ENCODE measurements at regions not wholly inside any gene's neighbourhood (a gene's known extent, or its start where the extent isn't known, plus 50 kb on each side); places are given as distances from the start of the nearest gene placed in this dataset.

DNA sequence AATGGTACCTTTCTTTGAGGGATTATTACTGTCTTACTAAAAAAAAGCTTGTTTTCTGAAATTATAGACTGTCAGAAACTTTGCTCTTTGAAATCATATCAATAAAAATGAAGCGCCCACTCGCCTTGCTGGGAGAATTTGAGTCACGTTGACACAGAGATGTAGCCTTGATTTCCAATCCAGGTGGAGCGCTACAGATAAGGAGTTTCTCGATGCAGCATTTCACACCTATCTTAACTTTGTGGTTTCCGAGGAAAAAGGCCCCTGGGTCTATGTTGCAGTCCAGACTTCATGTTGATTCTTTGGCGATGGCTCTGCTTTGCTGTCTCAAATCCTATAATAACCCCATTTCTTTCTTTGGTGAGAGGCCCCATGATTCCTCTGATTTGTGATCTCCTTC is 158.1 kb upstream of the ARG1 start:
- TF ChIP-seq, protein P1, sequence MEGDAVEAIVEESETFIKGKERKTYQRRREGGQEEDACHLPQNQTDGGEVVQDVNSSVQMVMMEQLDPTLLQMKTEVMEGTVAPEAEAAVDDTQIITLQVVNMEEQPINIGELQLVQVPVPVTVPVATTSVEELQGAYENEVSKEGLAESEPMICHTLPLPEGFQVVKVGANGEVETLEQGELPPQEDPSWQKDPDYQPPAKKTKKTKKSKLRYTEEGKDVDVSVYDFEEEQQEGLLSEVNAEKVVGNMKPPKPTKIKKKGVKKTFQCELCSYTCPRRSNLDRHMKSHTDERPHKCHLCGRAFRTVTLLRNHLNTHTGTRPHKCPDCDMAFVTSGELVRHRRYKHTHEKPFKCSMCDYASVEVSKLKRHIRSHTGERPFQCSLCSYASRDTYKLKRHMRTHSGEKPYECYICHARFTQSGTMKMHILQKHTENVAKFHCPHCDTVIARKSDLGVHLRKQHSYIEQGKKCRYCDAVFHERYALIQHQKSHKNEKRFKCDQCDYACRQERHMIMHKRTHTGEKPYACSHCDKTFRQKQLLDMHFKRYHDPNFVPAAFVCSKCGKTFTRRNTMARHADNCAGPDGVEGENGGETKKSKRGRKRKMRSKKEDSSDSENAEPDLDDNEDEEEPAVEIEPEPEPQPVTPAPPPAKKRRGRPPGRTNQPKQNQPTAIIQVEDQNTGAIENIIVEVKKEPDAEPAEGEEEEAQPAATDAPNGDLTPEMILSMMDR (IDR thresholded peaks at IDR 0.05), result no peak
- no peak for TF ChIP-seq POLR2A (IDR thresholded peaks at IDR 0.05)
- no peak for DNase-seq
- Histone ChIP-seq H3K9me3 (no peaks in the 10 kb centered on the region), H3K4me3 (no peak overlapping the region), H3K36me3 (no peaks in the 10 kb centered on the region), H3K27ac (no peak overlapping the region), H3K4me1 (peaks cover 0 to 7% (median 0%) of the 10 kb centered on the region in 4 donors), H3K27me3 (no peaks in the 10 kb centered on the region)

DNA sequence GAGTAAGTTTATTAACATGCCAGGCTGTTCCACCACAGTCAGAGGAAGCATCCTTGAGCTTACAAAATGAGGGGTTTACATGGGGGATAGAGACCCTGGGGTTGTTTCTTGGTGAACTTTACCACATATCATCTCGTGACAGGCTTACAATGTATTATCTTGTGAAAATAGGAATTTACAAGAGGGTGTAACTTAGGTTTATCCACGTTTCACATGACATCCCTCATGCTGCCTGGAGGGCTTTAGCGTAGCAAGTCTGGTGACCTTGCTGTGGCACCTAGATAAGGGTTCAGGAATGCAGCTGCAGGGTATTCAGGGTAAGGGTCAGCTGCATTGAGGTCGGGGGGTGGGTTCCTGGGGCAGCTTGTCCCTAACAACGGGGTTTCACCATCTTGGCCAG is 154.6 kb upstream of the ARG1 start:
- no peak for DNase-seq

DNA sequence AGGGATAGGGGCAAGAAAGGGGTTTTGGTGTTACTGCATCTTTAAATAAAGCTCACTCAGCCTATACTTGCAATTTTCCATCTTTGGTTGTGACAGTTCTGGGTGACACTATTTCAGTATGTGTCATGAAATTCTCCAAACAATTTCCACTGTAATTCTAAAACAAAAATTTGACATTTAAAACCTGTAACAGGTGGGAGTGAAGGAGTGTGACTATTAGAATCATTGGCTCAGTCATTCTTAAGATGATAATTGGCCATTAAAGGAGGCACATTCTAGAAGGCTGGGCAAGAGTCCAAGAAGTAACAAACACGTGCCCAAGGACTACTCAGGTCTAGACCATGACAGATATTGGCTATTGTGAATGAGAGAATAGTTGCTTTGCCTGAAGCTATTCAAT is 153.3 kb upstream of the ARG1 start:
- DNase-seq, result no peak
- no peaks in the 10 kb centered on the region for H3K36me3 ChIP-seq
- no peak overlapping the region for H3K4me3 ChIP-seq
- H3K9me3 ChIP-seq, result no peaks in the 10 kb centered on the region
- H3K27ac ChIP-seq, result no peak overlapping the region
- no peaks in the 10 kb centered on the region for H3K4me1 ChIP-seq
- H3K27me3 ChIP-seq, result no peaks in the 10 kb centered on the region
- no peak for TF ChIP-seq POLR2A (IDR thresholded peaks at IDR 0.05)
- TF ChIP-seq, protein P1 (IDR thresholded peaks at IDR 0.05), result no peak

More for the DNA sequence above, 154.6 kb upstream of the ARG1 start:
- Histone ChIP-seq H3K27me3 (no peaks in the 10 kb centered on the region), H3K4me3 (no peak overlapping the region), H3K36me3 (no peaks in the 10 kb centered on the region), H3K9me3 (no peaks in the 10 kb centered on the region), H3K27ac (no peak overlapping the region), H3K4me1 (no peaks in the 10 kb centered on the region)
- TF ChIP-seq POLR2A (IDR thresholded peaks at IDR 0.05), result no peak
- TF ChIP-seq, protein P1 (IDR thresholded peaks at IDR 0.05), result no peak

DNA sequence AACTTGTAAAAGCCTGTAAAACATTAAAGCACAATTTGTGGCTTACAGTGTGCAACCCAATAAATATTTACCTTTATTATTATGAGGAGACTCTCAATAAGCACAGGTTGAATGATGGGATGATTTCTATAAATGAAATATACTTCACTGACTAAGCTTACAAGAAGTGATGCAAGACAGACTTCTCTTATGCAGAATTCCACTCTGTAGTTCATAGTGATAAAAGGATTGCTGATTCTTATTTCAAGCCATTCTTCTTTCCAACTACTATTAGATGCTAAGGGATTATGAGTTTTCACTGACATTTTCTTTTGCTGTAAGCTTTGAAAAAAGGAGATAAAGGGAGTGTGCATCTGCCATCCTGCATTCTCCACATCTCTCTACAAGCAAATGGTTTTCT is 149.0 kb upstream of the ARG1 start:
- Histone ChIP-seq H3K27ac (no peak overlapping the region), H3K36me3 (no peaks in the 10 kb centered on the region), H3K9me3 (no peaks in the 10 kb centered on the region), H3K4me3 (no peak overlapping the region), H3K27me3 (no peaks in the 10 kb centered on the region), H3K4me1 (no peaks in the 10 kb centered on the region)
- DNase-seq, result no peak
- no peak for TF ChIP-seq POLR2A (IDR thresholded peaks at IDR 0.05)
- TF ChIP-seq, protein P1 (IDR thresholded peaks at IDR 0.05), result no peak

DNA sequence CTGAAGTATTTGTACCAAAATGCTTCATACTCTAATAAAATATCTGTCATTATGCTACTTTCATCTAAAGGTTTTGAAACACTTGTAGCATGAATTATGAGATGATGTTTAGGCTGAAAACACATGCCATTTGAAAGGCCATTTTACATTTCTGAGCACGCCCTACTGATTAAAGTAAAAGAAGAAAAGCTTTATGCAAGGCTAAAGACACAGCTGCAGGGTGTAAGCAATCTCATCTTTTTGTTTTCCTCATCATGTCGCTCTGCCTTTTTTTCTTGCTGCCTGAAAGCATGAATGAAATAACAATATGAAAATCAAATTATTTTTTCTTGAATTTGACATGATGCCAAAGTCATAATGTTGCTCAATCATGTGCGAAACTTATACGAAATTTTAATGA is 148.6 kb upstream of the ARG1 start:
- no peaks in the 10 kb centered on the region for H3K9me3 ChIP-seq
- DNase-seq, result no peak
- H3K27ac ChIP-seq, result no peak overlapping the region
- H3K27me3 ChIP-seq, result no peaks in the 10 kb centered on the region
- no peak overlapping the region for H3K4me3 ChIP-seq
- no peaks in the 10 kb centered on the region for H3K36me3 ChIP-seq
- no peaks in the 10 kb centered on the region for H3K4me1 ChIP-seq
- TF ChIP-seq POLR2A (IDR thresholded peaks at IDR 0.05), result no peak
- TF ChIP-seq, protein P1 (IDR thresholded peaks at IDR 0.05), result no peak

DNA sequence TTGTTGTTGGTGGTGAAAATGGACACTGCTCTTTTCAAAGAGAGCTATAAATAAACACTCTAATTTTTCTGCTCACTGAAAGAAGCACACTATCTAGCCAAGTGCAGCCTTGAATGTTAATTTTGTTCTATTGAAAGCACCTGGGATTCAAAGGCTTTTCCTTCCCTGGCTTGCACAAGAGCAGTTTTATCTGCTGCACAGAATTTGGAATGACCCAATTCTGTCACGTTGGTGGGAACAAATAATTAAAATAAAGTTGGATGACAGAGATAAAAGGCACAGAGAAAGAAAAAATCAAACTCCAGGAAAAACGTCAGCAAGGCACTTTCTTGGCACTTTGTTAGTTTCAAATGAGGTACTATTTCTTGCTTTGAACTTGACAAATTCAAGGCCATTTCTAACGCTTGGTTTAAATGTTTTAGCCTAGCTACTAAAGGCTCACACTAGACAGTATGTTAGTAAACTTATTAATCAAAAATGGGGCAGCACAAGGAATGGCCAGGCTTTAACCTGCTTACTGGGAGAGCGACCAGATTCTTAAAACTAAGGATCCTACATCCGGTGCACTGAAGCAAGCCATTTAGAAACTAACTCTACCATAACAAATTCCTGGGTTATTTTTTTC is 145.5 kb upstream of the ARG1 start:
- H3K36me3 ChIP-seq, result no peaks in the 10 kb centered on the region
- no peaks in the 10 kb centered on the region for H3K9me3 ChIP-seq
- H3K27ac ChIP-seq, result no peak overlapping the region
- TF ChIP-seq POLR2A (IDR thresholded peaks at IDR 0.05), result no peak
- TF ChIP-seq, protein P1 (IDR thresholded peaks at IDR 0.05), result no peak
- H3K4me3 ChIP-seq, result no peak overlapping the region
- H3K27me3 ChIP-seq, result no peaks in the 10 kb centered on the region
- DNase-seq, result no peak
- no peaks in the 10 kb centered on the region for H3K4me1 ChIP-seq
